HL-60 (cell line): ENCODE measurements at regions not wholly inside any gene's neighbourhood (a gene's known extent, or its start where the extent isn't known, plus 50 kb on each side); places are given as distances from the start of the nearest gene placed in this dataset.

Experiments used
- DNase-seq, 2 experiments: peaks; one replicate each; pipeline ENCODE4 v3.0.0-alpha.2; 2010 to 2020; ENCODE audit warnings: low read depth in 1 of 2, low spot score in 1 of 2
- H3K27ac ChIP-seq: fragments of 250-450 bp; sonication (Bioruptor Pico); replicated peaks from 2 replicates; pipeline ENCODE4 v1.5.1; 2020; ENCODE audit warnings: mild to moderate bottlenecking, moderate library complexity
- H3K27me3 ChIP-seq: fragments of 250-450 bp; sonication (Bioruptor Pico); 2 replicates; pipeline ENCODE4 v1.5.1; 2021; ENCODE audit warnings: mild to moderate bottlenecking, moderate library complexity; ENCODE audit not compliant: insufficient read depth, poor library complexity, severe bottlenecking
- H3K4me3 ChIP-seq: replicated peaks from 2 replicates; pipeline ENCODE4 v1.5.1; 2011; ENCODE audit warnings: mild to moderate bottlenecking, control low read depth, low read length; ENCODE audit not compliant: insufficient read depth
- CTCF ChIP-seq: IDR thresholded peaks from one replicate; pipeline ENCODE4 v1.5.1; 2011; ENCODE audit warnings: low read length, control low read depth, inconsistent platforms; ENCODE audit not compliant: insufficient read depth
- GABPA ChIP-seq: IDR thresholded peaks from 2 replicates; pipeline ENCODE4 v1.6.1; 2012; ENCODE audit warnings: low read depth
- POLR2AphosphoS5 ChIP-seq: IDR thresholded peaks from 2 replicates; pipeline ENCODE4 v1.6.1; 2012; ENCODE audit warnings: low read depth
- REST ChIP-seq: IDR thresholded peaks from 2 replicates; pipeline ENCODE4 v1.6.1; 2012; ENCODE audit warnings: low read depth; ENCODE audit not compliant: insufficient replicate concordance
- SPI1 ChIP-seq: IDR thresholded peaks from 2 replicates; pipeline ENCODE4 v1.6.1; 2012; ENCODE audit warnings: low read depth, mild to moderate bottlenecking, borderline replicate concordance

- TF ChIP-seq GABPA, result no peak
- TF ChIP-seq REST, result no peak
- no peak for TF ChIP-seq POLR2AphosphoS5
- no peak for TF ChIP-seq SPI1
- TF ChIP-seq CTCF, result no peak
- Histone ChIP-seq H3K27ac (no peak overlapping the region), H3K27me3 (no peaks in the 10 kb centered on the region), H3K4me3 (no peak overlapping the region)
- DNase-seq, result no peak
Observed at GRCh38 chr15:85992224-85992623, 87.4 kb upstream of the AGBL1 start.

GRCh38 chr15:85993116-85993515 lies 86.6 kb upstream of the AGBL1 start:
- H3K27me3 ChIP-seq, result no peaks in the 10 kb centered on the region
- no peak for DNase-seq
- TF ChIP-seq GABPA (no peak), SPI1 (no peak), REST (no peak), CTCF (no peak), POLR2AphosphoS5 (no peak)

GRCh38 chr15:85997618-85998017 lies 82.1 kb upstream of the AGBL1 start:
- Histone ChIP-seq H3K27me3 (no peaks in the 10 kb centered on the region), H3K4me3 (no peak overlapping the region), H3K27ac (no peak overlapping the region)
- TF ChIP-seq POLR2AphosphoS5, result no peak
- no peak for TF ChIP-seq SPI1
- TF ChIP-seq CTCF, result no peak
- no peak for TF ChIP-seq GABPA
- no peak for TF ChIP-seq REST
- DNase-seq, result no peak

More at GRCh38 chr15:85993116-85993515, 86.6 kb upstream of the AGBL1 start:
- Histone ChIP-seq H3K27ac (no peak overlapping the region), H3K4me3 (no peak overlapping the region)
